ENCODE measurements at regions not wholly inside any gene's neighbourhood (a gene's known extent, or its start where the extent isn't known, plus 50 kb on each side); places are given as distances from the start of the nearest gene placed in this dataset.
"Not testable (repeated sequence)": the region's sequence is repeated elsewhere in the genome, so short reads cannot be mapped to it uniquely, and the experiment has no call there.

DNA sequence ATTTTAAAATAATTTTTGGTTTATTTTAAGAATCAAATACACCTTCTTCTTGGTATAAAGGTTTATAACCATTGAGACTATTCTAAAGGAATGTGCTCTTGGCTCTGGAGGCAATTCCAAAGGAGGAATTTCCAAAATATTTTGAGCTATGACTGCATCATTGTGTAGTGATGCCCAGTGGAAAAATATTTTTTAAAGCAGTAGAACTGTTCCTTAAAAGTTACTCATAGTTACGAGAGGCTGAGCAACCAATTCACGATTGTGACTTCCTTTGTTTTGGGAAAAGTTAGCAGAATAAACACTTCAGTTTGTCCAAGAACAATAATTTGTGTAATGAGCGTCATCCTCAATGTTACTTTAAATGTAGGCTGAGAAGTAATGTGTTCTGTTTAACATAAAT, 233.6 kb downstream of the BAMBI start:
- Mint-ChIP-seq H3K4me3 (no peak overlapping the region), H3K4me1 (no peaks in the 10 kb centered on the region), H3K27me3 (peaks cover 0 to 4% (median 0%) of the 10 kb centered on the region in 3 donors), H3K27ac (no peak overlapping the region), H3K36me3 (no peaks in the 10 kb centered on the region), H3K9me3 (peaks cover 0 to 3% (median 0%) of the 10 kb centered on the region in 7 donors)
- no peak for ATAC-seq (ENCODE audit: low read depth in 2 of 2)
- DNase-seq, result no peak

DNA sequence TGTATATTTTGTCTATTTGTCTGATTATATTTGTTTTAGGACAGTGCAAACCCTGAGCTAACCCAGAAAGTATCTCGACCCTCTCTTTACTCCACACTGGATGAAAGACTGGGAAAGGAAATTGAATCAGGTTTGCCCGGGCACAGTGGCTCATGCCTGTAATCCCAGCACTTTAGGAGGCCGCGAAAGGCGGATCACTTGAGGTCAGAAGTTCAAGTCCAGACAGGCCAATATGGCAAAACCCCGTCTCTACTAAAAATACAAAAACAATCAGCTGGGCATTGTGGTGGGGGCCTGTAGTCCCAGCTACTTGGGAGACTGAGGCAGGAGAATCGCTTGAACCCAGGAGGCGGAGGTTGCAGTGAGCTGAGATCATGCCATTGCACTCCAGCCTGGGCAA, 234.2 kb downstream of the BAMBI start:
- not testable (repeated sequence) for H3K27ac Mint-ChIP-seq; H3K36me3 Mint-ChIP-seq; H3K27me3 Mint-ChIP-seq; DNase-seq; H3K9me3 Mint-ChIP-seq; H3K4me1 Mint-ChIP-seq; ATAC-seq (ENCODE audit: low read depth in 2 of 2)
- peak overlapping the region in 1 of 8 donors; percentile 34 for H3K4me3 Mint-ChIP-seq

DNA sequence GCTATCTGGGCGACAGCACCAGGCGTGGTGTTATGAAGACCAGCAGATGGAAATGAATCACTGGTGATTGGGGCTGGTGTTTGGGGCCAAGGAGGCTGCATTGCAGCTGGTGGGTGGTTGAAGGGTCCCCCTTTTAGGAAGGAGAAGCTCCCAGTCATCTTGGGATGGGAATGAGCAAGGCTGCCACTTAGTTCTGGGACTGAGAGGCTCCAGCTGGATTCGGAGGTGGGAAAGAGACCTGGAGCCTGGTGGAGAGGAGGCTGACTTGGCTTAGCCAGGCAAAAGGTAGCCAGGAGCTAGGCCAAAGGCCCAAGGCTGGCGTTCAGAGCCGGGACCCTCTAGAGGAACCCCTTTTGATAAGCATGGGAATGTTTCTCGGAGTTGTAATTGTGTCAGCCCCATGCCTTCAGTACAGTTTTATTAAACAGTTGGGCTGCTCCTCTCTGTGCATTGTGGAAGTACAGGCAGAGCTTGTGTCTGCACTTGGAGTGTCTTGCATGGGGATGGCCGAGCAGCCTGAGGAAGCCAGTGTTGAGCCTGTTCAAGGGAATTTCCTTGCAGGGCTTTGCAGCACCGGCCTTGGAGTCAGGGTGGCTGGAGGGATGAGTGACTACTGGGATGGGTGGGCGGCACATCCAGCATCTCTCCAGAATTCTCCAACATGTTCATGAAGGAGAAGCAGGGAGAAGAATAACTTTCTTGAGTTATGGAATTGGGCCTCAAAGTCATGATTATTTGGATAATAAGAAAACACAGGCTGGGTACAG, 234.9 kb downstream of the BAMBI start:
- no peak for ATAC-seq (ENCODE audit: low read depth in 2 of 2)
- no peak overlapping the region for H3K4me3 Mint-ChIP-seq
- H3K9me3 Mint-ChIP-seq, result peaks cover 0 to 3% (median 0%) of the 10 kb centered on the region in 7 donors
- H3K27ac Mint-ChIP-seq, result no peak overlapping the region
- no peak for DNase-seq
- no peaks in the 10 kb centered on the region for H3K4me1 Mint-ChIP-seq
- H3K27me3 Mint-ChIP-seq, result peaks cover 0 to 4% (median 0%) of the 10 kb centered on the region in 3 donors
- H3K36me3 Mint-ChIP-seq, result no peaks in the 10 kb centered on the region

DNA sequence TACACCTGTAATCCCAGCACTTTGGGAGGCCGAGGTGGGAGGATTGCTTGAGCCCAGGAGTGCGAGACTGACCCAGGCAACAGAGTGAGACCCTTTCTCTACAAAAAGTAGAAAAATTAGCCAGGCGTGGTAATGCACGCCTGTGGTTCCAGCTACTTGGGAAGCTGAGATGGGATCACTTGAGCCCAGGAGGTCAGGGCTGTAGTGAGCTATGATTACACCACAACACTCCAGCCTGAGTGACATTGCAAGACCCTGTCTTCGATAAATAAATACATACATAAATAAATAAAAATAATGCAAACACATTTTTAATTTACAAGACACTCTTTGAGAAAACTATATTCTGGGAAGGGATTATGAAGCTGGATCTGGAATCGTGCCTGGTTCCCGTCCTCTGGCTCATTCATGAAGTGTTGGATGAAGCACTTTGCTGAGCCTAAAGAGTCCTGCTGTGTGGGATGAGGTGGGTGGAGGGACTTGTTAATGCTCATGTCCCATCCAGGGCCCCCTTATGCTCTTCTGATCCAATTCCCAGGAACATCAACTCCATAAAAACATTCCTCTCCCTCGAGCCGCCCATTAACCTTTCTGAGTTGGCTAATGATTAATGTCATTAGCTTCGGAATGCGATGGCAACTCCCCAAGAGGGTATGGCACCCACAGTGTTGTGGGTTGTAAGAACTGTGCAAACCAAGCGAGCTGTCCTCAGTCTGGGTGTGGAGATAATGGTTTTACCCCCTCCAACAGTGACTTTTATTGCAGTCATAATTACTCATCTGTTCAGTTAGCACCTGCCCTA, 236.3 kb downstream of the BAMBI start:
- ATAC-seq (ENCODE audit: low read depth in 2 of 2) (no peak), DNase-seq (no peak)
- H3K9me3 Mint-ChIP-seq, result peaks cover 0 to 3% (median under 1%) of the 10 kb centered on the region in 7 donors
- no peak overlapping the region for H3K27ac Mint-ChIP-seq
- H3K4me1 Mint-ChIP-seq, result no peaks in the 10 kb centered on the region
- no peaks in the 10 kb centered on the region for H3K36me3 Mint-ChIP-seq
- H3K4me3 Mint-ChIP-seq, result no peak overlapping the region
- no peaks in the 10 kb centered on the region for H3K27me3 Mint-ChIP-seq

DNA sequence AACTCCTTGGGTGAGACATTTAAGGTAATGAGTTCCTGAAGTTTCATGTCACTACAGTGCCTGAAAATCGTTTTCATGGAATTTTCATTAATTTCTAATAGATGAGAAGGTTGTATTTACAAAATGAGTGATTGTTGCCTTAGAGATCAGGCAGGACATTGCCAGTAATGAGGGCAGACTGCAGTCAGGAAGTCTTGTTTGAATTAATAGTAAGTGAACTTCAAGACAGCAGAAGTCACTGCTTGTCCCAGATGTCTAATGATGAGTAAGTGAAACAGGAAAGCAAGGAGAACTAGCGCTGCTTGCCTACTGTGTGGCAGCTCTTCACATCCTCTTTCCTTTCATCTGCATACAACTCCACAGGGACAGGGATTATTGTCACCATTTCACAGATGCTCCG, 237.4 kb downstream of the BAMBI start:
- no peak for DNase-seq
- H3K9me3 Mint-ChIP-seq, result peaks cover 0 to 7% (median 3%) of the 10 kb centered on the region in 7 donors
- no peaks in the 10 kb centered on the region for H3K4me1 Mint-ChIP-seq
- no peaks in the 10 kb centered on the region for H3K27me3 Mint-ChIP-seq
- H3K4me3 Mint-ChIP-seq, result no peak overlapping the region
- no peak overlapping the region for H3K27ac Mint-ChIP-seq
- H3K36me3 Mint-ChIP-seq, result no peaks in the 10 kb centered on the region
- ATAC-seq (ENCODE audit: low read depth in 2 of 2), result no peak

DNA sequence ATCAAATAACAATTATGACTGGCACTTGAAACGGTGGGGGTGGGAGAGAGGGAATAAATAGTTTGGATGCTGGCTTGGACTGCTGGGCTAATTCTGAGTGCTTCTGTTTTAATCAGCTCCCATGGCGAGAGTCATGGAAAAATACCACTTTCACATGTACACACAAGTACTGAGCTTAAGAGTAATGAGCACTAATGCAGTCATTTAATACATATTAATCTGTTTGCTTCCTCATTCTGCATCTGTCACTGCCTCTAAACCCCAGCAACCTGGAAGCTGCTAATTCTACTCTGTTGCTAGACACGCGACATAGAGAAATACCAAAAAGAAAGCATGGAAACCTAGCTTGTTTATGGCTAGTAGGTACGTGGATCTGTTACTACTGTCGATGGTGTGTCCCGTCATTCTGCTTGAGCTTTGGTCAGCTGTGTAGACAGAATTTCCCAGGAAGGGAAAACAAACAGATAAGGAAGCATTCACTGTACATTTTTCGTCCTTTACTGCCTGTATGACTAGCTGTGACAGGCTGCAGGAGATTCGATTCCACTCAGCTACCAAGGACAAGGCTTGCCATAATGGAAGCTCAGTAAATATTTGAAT, 238.8 kb downstream of the BAMBI start:
- H3K27me3 Mint-ChIP-seq, result no peaks in the 10 kb centered on the region
- ATAC-seq (ENCODE audit: low read depth in 2 of 2) (no peak), DNase-seq (no peak)
- peaks cover 0 to 7% (median 3%) of the 10 kb centered on the region in 7 donors for H3K9me3 Mint-ChIP-seq
- no peaks in the 10 kb centered on the region for H3K36me3 Mint-ChIP-seq
- H3K27ac Mint-ChIP-seq, result no peak overlapping the region
- no peak overlapping the region for H3K4me3 Mint-ChIP-seq
- H3K4me1 Mint-ChIP-seq, result no peaks in the 10 kb centered on the region

DNA sequence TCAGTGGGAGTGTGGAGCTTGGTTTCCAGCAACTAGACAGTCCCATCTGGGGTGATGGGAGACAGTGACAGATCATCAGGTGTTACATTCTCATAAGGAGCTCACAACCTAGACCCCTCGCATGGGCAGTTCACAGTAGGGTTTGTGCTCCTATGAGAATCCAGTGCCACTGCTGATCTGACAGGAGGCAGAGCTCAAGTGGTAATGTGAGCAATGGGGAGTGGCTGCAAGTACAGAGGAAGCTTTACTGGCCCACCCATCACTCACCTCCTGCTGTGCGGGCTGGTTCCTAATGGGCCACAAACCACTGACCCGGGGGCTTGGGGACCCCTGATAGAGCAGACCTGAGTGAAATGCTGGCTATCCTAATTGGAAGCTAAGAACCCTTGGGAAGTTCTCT, 242.8 kb downstream of the BAMBI start:
- DNase-seq (no peak), ATAC-seq (ENCODE audit: low read depth in 2 of 2) (no peak)
- Mint-ChIP-seq H3K36me3 (no peaks in the 10 kb centered on the region), H3K27ac (no peak overlapping the region), H3K4me3 (no peak overlapping the region), H3K4me1 (no peaks in the 10 kb centered on the region), H3K9me3 (peaks cover 0 to 9% (median 3%) of the 10 kb centered on the region in 7 donors), H3K27me3 (peaks cover 0 to 9% (median 9%) of the 10 kb centered on the region in 3 donors)

DNA sequence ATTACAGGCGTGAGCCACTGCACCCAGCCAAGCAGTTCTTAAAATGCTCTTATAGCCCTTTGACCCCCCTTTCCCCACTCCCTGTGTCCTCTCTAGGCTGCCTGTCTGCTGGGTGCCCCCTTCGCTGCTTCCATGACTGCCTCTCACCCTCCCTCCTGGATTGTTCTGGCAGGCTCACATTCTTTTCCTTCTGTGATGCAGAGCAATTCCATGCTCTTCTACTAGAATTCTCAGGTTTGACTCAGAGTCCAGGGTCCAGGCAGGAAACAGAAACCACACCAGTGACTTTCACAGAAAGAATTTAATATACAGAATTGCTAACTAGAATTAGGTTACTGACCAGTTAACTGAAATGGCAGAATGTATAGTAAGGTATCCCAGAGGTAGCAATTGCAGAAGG, 244.8 kb downstream of the BAMBI start:
- Mint-ChIP-seq H3K27me3 (peaks cover 7 to 20% (median 14%) of the 10 kb centered on the region in 3 donors), H3K4me1 (no peaks in the 10 kb centered on the region), H3K36me3 (no peaks in the 10 kb centered on the region), H3K9me3 (peaks cover 0 to 9% (median 0%) of the 10 kb centered on the region in 7 donors), H3K4me3 (no peak overlapping the region), H3K27ac (no peak overlapping the region)
- ATAC-seq (ENCODE audit: low read depth in 2 of 2) (no peak), DNase-seq (no peak)

DNA sequence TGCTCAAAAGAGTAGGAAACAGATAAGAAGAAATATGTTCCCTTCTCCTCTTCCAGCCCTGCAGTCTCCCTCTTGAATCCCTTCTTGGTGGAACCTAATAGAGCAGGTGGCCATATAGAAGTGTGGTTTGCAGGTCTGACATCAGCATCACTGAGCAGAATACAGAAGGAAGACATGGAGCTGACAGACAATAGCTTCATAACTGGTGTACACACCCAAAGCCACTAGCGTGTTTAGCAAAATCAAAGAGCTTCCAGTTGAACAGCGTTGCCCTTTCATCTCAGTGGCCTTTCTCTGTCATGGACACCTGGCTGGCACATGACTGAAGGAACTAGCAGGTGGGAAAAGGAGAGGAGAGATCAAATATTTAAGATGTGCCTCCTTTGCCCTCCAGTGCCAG, 245.5 kb downstream of the BAMBI start:
- H3K4me1 Mint-ChIP-seq, result no peaks in the 10 kb centered on the region
- no peak overlapping the region for H3K27ac Mint-ChIP-seq
- H3K4me3 Mint-ChIP-seq, result no peak overlapping the region
- H3K36me3 Mint-ChIP-seq, result no peaks in the 10 kb centered on the region
- DNase-seq (no peak), ATAC-seq (ENCODE audit: low read depth in 2 of 2) (no peak)
- H3K9me3 Mint-ChIP-seq, result peaks cover 0 to 9% (median 2%) of the 10 kb centered on the region in 7 donors
- peaks cover 7 to 20% (median 14%) of the 10 kb centered on the region in 3 donors for H3K27me3 Mint-ChIP-seq

DNA sequence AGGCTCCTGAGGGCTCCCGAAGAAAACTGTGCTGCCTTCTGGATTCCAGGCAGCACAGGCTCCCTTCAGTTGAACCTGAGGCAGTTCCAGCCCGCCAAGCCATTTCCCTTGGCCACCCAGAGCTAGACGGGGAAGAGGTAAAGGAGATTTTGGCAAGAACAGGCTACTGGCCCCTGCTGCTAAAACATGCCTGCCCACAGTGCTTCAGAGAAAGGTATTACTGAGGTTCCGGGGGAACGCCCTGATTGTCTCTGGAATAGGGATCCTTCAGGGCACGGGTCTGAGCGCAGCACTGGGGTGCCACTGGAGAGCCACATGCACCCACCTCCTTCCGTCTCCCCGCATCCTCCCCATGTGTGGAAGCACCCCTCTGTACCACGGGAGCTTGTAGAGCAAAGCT, 247.4 kb downstream of the BAMBI start:
- H3K9me3 Mint-ChIP-seq, result peaks cover 0 to 5% (median 0%) of the 10 kb centered on the region in 7 donors
- no peaks in the 10 kb centered on the region for H3K36me3 Mint-ChIP-seq
- peaks cover 7 to 20% (median 14%) of the 10 kb centered on the region in 3 donors for H3K27me3 Mint-ChIP-seq
- no peak overlapping the region for H3K4me3 Mint-ChIP-seq
- no peaks in the 10 kb centered on the region for H3K4me1 Mint-ChIP-seq
- no peak for DNase-seq
- H3K27ac Mint-ChIP-seq, result no peak overlapping the region
- ATAC-seq (ENCODE audit: low read depth in 2 of 2), result no peak

DNA sequence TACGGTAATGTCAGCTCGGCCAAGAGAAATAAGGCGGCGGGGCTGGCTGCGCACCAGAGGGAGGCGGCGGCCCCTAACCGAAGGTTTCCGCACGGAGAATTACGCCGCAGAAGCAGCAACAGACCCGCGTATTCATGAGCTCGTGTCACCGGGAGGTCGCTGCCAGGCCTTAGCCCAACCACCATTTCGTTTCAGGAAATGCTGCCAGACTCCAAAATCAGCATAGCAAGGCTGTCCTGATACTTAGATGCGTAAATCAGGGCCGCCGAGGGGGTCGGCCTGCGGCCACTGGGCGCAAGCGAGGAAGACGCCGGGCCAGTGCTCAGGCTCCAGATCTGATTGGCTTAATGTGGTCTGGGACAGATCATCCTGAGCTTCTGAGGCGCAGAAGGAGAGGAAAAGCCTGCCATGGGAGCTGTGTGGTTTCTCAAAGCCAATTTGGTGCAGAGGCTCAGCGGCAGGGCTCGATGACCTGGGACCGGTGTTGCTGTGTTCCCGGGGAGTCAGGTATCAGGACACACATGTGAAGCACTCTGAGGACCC, 247.9 kb downstream of the BAMBI start:
- DNase-seq, result no peak
- no peaks in the 10 kb centered on the region for H3K36me3 Mint-ChIP-seq
- no peak overlapping the region for H3K27ac Mint-ChIP-seq
- peaks cover 7 to 20% (median 14%) of the 10 kb centered on the region in 3 donors for H3K27me3 Mint-ChIP-seq
- no peak overlapping the region for H3K4me3 Mint-ChIP-seq
- no peak for ATAC-seq (ENCODE audit: low read depth in 2 of 2)
- H3K4me1 Mint-ChIP-seq, result no peaks in the 10 kb centered on the region
- H3K9me3 Mint-ChIP-seq, result peaks cover 0 to 5% (median 0%) of the 10 kb centered on the region in 7 donors

DNA sequence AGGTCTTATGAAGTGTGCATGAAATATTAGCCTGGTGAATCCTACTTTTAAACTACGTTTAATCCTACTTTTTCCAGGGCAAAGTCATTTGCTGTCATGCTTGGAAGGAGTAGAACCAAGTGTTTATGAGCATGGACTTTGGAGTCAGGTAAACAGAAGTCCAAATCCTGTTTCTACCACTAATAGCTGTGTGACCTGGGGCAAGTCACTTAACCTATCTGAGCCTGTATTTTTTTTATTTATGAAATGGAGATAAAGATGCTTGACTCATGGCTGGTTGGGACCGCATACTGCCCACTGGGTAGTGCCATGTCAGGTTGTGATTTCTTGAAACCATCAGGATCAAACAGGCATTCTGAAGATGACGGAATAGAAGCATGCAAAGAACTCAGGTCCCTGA, 249.6 kb downstream of the BAMBI start:
- DNase-seq (no peak), ATAC-seq (ENCODE audit: low read depth in 2 of 2) (no peak)
- Mint-ChIP-seq H3K27me3 (peaks cover 7 to 20% (median 14%) of the 10 kb centered on the region in 3 donors), H3K9me3 (peaks cover 0 to 5% (median 0%) of the 10 kb centered on the region in 7 donors), H3K4me3 (no peak overlapping the region), H3K4me1 (no peaks in the 10 kb centered on the region), H3K36me3 (no peaks in the 10 kb centered on the region), H3K27ac (no peak overlapping the region)

DNA sequence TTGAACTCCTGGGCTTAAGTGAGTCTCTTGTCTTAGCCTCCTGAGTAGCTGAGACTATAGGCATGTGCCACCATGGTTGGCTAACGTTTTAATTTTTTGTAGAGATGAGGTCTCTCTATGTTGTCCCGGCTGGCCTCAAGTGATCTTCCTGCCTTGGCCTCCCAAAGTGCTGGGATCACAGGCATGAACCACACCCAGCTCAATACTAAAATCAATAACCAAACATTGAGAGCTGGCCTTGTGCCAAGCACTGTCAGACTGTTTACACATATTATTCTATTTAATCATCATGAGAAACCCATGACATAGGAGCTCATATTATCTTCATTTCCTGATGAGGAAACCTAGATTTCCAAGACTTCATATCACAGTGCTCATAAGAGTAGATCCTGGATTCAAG, 251.2 kb downstream of the BAMBI start:
- Mint-ChIP-seq H3K4me3 (no peak overlapping the region), H3K4me1 (no peaks in the 10 kb centered on the region), H3K36me3 (no peaks in the 10 kb centered on the region), H3K27ac (no peak overlapping the region), H3K9me3 (peaks cover 0 to 6% (median 2%) of the 10 kb centered on the region in 7 donors), H3K27me3 (peaks cover 5 to 20% (median 7%) of the 10 kb centered on the region in 3 donors)
- ATAC-seq (ENCODE audit: low read depth in 2 of 2), result no peak
- DNase-seq, result no peak

Measured in naive B cell (primary cell).